NB4 (cell line): ENCODE measurements at regions not wholly inside any gene's neighbourhood (a gene's known extent, or its start where the extent isn't known, plus 50 kb on each side); places are given as distances from the start of the nearest gene placed in this dataset.

ENCODE experiments used
- DNase-seq: peaks from one replicate; pipeline ENCODE4 v3.0.0; 2010; ENCODE audit warnings: low read depth
- H3K4me3 ChIP-seq: one replicate; pipeline ENCODE4 v1.5.1; 2011; ENCODE audit warnings: mild to moderate bottlenecking, low read depth, low read length, moderate library complexity
- CTCF ChIP-seq: IDR thresholded peaks from one replicate; pipeline ENCODE4 v1.5.1; 2012; ENCODE audit warnings: low read depth, low read length
- MAX ChIP-seq: IDR thresholded peaks from 2 replicates; pipeline ENCODE4 v1.6.1; 2011; ENCODE audit warnings: low read depth, low read length
- MYC ChIP-seq: IDR thresholded peaks from 2 replicates; pipeline ENCODE4 v1.6.1; 2011; ENCODE audit warnings: low read depth, low read length
- POLR2A ChIP-seq: IDR thresholded peaks from 2 replicates; pipeline ENCODE4 v1.6.1; 2011; ENCODE audit warnings: mild to moderate bottlenecking; ENCODE audit not compliant: insufficient read length; ENCODE audit errors: extremely low read depth

- no peak for DNase-seq
- TF ChIP-seq MAX (no peak), POLR2A (no peak), CTCF (no peak), MYC (no peak)
- H3K4me3 ChIP-seq, result no peak overlapping the region
Measured at GRCh38 chr3:98655666-98656065, 62.3 kb upstream of the CPOX start.

- H3K4me3 ChIP-seq, result no peak overlapping the region
- TF ChIP-seq CTCF (peak; percentile 24), POLR2A (no peak), MAX (no peak), MYC (no peak)
Measured at GRCh38 chr3:98657457-98657856, 64.0 kb upstream of the CPOX start.

GRCh38 chr3:98662699-98663098 lies 69.3 kb upstream of the CPOX start:
- no peak for TF ChIP-seq MYC
- TF ChIP-seq POLR2A, result no peak
- no peak for TF ChIP-seq MAX
- TF ChIP-seq CTCF, result no peak
- no peak for DNase-seq
- H3K4me3 ChIP-seq, result no peak overlapping the region

More at GRCh38 chr3:98657457-98657856, 64.0 kb upstream of the CPOX start:
- DNase-seq, result peak; percentile 55

GRCh38 chr3:98670020-98670419 lies 76.6 kb upstream of the CPOX start:
- TF ChIP-seq MYC, result no peak
- no peak for TF ChIP-seq POLR2A
- TF ChIP-seq MAX, result no peak
- no peak for TF ChIP-seq CTCF
- DNase-seq, result no peak
- H3K4me3 ChIP-seq, result no peak overlapping the region

- no peak overlapping the region for H3K4me3 ChIP-seq
- TF ChIP-seq POLR2A (no peak), MYC (no peak), MAX (no peak), CTCF (no peak)
- DNase-seq, result no peak
Measured at GRCh38 chr3:98679986-98680385, 83.2 kb upstream of the ST3GAL6 start.

- TF ChIP-seq POLR2A, result no peak
- TF ChIP-seq MAX, result no peak
- no peak for TF ChIP-seq MYC
- no peak for TF ChIP-seq CTCF
- no peak overlapping the region for H3K4me3 ChIP-seq
- DNase-seq, result no peak
Measured at GRCh38 chr3:98680723-98681122, 82.4 kb upstream of the ST3GAL6 start.
